H1 (cell line): ENCODE measurements at regions not wholly inside any gene's neighbourhood (a gene's known extent, or its start where the extent isn't known, plus 50 kb on each side); places are given as distances from the start of the nearest gene placed in this dataset.

ENCODE experiments used
- BACH1 ChIP-seq: IDR thresholded peaks from 2 replicates; pipeline ENCODE4 v1.6.1; 2012; ENCODE audit warnings: low read length, improper control_type of control experiment
- CBX8 ChIP-seq: fragments of 300-800, 300-1000 bp; sonication (generic); IDR thresholded peaks from 2 replicates; pipeline ENCODE4 v1.7.1; 2016; ENCODE audit warnings: low read depth, low read length, borderline replicate concordance
- CHD1 ChIP-seq: IDR thresholded peaks from 2 replicates; pipeline ENCODE4 v1.6.1; 2012; ENCODE audit warnings: low read depth, low read length, improper control_type of control experiment
- POU5F1 ChIP-seq: IDR thresholded peaks from 2 replicates; pipeline ENCODE4 v1.6.1; 2011; ENCODE audit warnings: low read depth, mild to moderate bottlenecking, low read length, moderate library complexity
- RFX5 ChIP-seq: IDR thresholded peaks from 2 replicates; pipeline ENCODE4 v1.6.1; 2011; ENCODE audit warnings: low read depth, low read length, improper control_type of control experiment, borderline replicate concordance
- RNF2 ChIP-seq: fragments of 200-900, 300-1000 bp; sonication (generic); IDR thresholded peaks from 2 replicates; pipeline ENCODE4 v1.7.1; 2016; ENCODE audit warnings: borderline replicate concordance, low read depth, mild to moderate bottlenecking, antibody characterized with exemption, low read length; ENCODE audit not compliant: poor library complexity, severe bottlenecking; ENCODE audit errors: missing control alignments

GRCh38 chr15:26298659-26299170 lies 435.6 kb upstream of the ATP10A start (continued):
- TF ChIP-seq POU5F1: no peak
- TF ChIP-seq CHD1: no peak
- TF ChIP-seq CBX8: no peak
- TF ChIP-seq RFX5: no peak
- no peak for TF ChIP-seq RNF2
- TF ChIP-seq BACH1: no peak
- TF ChIP-seq, all 59 proteins: peak for 0
